ENCODE measurements at regions not wholly inside any gene's neighbourhood (a gene's known extent, or its start where the extent isn't known, plus 50 kb on each side); places are given as distances from the start of the nearest gene placed in this dataset.

DNA sequence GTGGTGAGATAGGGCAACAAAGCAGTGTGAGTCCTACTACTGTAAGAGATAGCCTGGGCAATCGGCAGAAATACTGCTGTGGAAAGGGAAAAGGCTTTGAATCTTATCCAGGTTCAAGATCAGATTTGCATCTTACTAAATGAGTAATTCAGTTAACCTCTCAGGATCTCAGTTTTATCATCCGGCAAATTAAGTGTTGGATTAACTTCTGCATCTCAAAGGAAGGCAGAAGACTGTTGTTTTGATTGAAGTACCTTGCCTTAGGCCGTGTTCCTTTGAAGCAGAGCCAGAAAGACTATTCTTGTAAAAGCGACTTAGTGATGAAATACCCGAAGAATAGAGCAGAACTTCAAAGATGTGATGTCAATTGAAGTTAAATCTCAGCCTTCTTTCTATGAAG is 612.9 kb upstream of the USP24 start:
- peaks cover 3% of the 10 kb centered on the region; the same call in 1 of the 2 replicates for H3K9me3 Mint-ChIP-seq
- ATAC-seq (no peak), DNase-seq (ENCODE audit: low spot score) (no peak)
- TF ChIP-seq ESRRA (CRISPR knock-in tag; IDR thresholded peaks at IDR 0.05; ENCODE audit: borderline replicate concordance) (no peak), TEAD4 (CRISPR knock-in tag; IDR thresholded peaks at IDR 0.05) (no peak), PRRX2 (CRISPR knock-in tag; IDR thresholded peaks at IDR 0.05) (no peak), NFATC4 (CRISPR knock-in tag; IDR thresholded peaks at IDR 0.05) (no peak), E2F5 (CRISPR knock-in tag; IDR thresholded peaks at IDR 0.05) (no peak), SMAD3 (CRISPR knock-in tag; IDR thresholded peaks at IDR 0.05; ENCODE audit: borderline replicate concordance) (no peak), ZNF317 (CRISPR knock-in tag; IDR thresholded peaks at IDR 0.05; ENCODE audit: borderline replicate concordance, low read depth) (no peak), ZNF263 (CRISPR knock-in tag; IDR thresholded peaks at IDR 0.05; ENCODE audit: low read depth) (no peak), JUN (CRISPR knock-in tag; IDR thresholded peaks at IDR 0.05) (no peak), MXD4 (CRISPR knock-in tag; IDR thresholded peaks at IDR 0.05; ENCODE audit: borderline replicate concordance) (no peak), ATF6 (CRISPR knock-in tag; IDR thresholded peaks at IDR 0.05) (no peak)
- TF ChIP-seq, protein P1, sequence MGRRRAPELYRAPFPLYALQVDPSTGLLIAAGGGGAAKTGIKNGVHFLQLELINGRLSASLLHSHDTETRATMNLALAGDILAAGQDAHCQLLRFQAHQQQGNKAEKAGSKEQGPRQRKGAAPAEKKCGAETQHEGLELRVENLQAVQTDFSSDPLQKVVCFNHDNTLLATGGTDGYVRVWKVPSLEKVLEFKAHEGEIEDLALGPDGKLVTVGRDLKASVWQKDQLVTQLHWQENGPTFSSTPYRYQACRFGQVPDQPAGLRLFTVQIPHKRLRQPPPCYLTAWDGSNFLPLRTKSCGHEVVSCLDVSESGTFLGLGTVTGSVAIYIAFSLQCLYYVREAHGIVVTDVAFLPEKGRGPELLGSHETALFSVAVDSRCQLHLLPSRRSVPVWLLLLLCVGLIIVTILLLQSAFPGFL (CRISPR knock-in tag; IDR thresholded peaks at IDR 0.05; ENCODE audit: borderline replicate concordance) = no peak
- ChIA-PET CTCF (no interaction called here), POLR2A (no interaction called here)
- H3K4me3 Mint-ChIP-seq = no peak overlapping the region
- H3K27me3 Mint-ChIP-seq (ENCODE audit: low read depth) = no peaks in the 10 kb centered on the region
- no peak overlapping the region for H3K27ac Mint-ChIP-seq
- H3K4me1 Mint-ChIP-seq = no peaks in the 10 kb centered on the region
- no peaks in the 10 kb centered on the region for H3K36me3 Mint-ChIP-seq

DNA sequence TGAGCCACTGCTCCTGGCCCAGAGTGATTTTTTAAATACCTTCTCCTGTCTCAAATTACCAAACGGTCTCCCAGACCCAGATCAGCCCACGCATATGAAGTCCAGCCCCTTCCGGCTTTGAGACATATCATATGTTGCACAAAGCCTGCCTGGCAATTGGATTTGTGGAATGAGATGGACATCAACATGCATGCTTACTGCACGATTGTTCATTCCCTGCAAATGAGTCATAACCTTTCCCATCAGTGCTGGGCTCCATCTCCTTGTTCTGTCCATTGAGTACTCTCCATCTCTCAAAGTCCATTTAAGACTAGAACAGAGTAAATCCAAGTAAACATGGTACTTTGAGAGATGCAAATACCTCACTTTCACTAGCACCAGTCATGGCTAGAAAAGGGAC is 612.2 kb upstream of the USP24 start:
- H3K36me3 Mint-ChIP-seq = no peaks in the 10 kb centered on the region
- no peak for ATAC-seq
- H3K27ac Mint-ChIP-seq = no peak overlapping the region
- H3K9me3 Mint-ChIP-seq = peaks cover 3% of the 10 kb centered on the region; the same call in 1 of the 2 replicates
- H3K4me1 Mint-ChIP-seq = no peaks in the 10 kb centered on the region
- no peak overlapping the region for H3K4me3 Mint-ChIP-seq
- DNase-seq (ENCODE audit: low spot score) = no peak
- no peaks in the 10 kb centered on the region for H3K27me3 Mint-ChIP-seq (ENCODE audit: low read depth)
- POLR2A ChIA-PET = no interaction called here
- CTCF ChIA-PET = no interaction called here
- TF ChIP-seq ZNF416 (CRISPR knock-in tag; IDR thresholded peaks at IDR 0.05) = no peak
- TF ChIP-seq IRF2 (CRISPR knock-in tag; IDR thresholded peaks at IDR 0.05; ENCODE audit: borderline replicate concordance, low read depth) = no peak
- TF ChIP-seq, protein P2, sequence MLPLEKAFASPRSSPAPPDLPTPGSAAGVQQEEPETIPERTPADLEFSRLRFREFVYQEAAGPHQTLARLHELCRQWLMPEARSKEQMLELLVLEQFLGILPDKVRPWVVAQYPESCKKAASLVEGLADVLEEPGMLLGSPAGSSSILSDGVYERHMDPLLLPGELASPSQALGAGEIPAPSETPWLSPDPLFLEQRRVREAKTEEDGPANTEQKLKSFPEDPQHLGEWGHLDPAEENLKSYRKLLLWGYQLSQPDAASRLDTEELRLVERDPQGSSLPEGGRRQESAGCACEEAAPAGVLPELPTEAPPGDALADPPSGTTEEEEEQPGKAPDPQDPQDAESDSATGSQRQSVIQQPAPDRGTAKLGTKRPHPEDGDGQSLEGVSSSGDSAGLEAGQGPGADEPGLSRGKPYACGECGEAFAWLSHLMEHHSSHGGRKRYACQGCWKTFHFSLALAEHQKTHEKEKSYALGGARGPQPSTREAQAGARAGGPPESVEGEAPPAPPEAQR (CRISPR knock-in tag; IDR thresholded peaks at IDR 0.05) = no peak
- TF ChIP-seq, protein P3, sequence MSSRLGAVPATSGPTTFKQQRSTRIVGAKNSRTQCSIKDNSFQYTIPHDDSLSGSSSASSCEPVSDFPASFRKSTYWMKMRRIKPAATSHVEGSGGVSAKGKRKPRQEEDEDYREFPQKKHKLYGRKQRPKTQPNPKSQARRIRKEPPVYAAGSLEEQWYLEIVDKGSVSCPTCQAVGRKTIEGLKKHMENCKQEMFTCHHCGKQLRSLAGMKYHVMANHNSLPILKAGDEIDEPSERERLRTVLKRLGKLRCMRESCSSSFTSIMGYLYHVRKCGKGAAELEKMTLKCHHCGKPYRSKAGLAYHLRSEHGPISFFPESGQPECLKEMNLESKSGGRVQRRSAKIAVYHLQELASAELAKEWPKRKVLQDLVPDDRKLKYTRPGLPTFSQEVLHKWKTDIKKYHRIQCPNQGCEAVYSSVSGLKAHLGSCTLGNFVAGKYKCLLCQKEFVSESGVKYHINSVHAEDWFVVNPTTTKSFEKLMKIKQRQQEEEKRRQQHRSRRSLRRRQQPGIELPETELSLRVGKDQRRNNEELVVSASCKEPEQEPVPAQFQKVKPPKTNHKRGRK (CRISPR knock-in tag; IDR thresholded peaks at IDR 0.05; ENCODE audit: borderline replicate concordance) = no peak
- TF ChIP-seq NFATC4 (CRISPR knock-in tag; IDR thresholded peaks at IDR 0.05) = no peak
- TF ChIP-seq, protein P4, sequence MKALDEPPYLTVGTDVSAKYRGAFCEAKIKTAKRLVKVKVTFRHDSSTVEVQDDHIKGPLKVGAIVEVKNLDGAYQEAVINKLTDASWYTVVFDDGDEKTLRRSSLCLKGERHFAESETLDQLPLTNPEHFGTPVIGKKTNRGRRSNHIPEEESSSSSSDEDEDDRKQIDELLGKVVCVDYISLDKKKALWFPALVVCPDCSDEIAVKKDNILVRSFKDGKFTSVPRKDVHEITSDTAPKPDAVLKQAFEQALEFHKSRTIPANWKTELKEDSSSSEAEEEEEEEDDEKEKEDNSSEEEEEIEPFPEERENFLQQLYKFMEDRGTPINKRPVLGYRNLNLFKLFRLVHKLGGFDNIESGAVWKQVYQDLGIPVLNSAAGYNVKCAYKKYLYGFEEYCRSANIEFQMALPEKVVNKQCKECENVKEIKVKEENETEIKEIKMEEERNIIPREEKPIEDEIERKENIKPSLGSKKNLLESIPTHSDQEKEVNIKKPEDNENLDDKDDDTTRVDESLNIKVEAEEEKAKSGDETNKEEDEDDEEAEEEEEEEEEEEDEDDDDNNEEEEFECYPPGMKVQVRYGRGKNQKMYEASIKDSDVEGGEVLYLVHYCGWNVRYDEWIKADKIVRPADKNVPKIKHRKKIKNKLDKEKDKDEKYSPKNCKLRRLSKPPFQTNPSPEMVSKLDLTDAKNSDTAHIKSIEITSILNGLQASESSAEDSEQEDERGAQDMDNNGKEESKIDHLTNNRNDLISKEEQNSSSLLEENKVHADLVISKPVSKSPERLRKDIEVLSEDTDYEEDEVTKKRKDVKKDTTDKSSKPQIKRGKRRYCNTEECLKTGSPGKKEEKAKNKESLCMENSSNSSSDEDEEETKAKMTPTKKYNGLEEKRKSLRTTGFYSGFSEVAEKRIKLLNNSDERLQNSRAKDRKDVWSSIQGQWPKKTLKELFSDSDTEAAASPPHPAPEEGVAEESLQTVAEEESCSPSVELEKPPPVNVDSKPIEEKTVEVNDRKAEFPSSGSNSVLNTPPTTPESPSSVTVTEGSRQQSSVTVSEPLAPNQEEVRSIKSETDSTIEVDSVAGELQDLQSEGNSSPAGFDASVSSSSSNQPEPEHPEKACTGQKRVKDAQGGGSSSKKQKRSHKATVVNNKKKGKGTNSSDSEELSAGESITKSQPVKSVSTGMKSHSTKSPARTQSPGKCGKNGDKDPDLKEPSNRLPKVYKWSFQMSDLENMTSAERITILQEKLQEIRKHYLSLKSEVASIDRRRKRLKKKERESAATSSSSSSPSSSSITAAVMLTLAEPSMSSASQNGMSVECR (CRISPR knock-in tag; IDR thresholded peaks at IDR 0.05; ENCODE audit: borderline replicate concordance) = no peak
- no peak for TF ChIP-seq FOXJ3 (CRISPR knock-in tag; IDR thresholded peaks at IDR 0.05; ENCODE audit: borderline replicate concordance)
- no peak for TF ChIP-seq FOXP1 (CRISPR knock-in tag; IDR thresholded peaks at IDR 0.05; ENCODE audit: borderline replicate concordance)
- no peak for TF ChIP-seq ZMAT4 (CRISPR knock-in tag; IDR thresholded peaks at IDR 0.05)
- TF ChIP-seq CDX4 (CRISPR knock-in tag; IDR thresholded peaks at IDR 0.05; ENCODE audit: borderline replicate concordance) = no peak
- TF ChIP-seq MXD4 (CRISPR knock-in tag; IDR thresholded peaks at IDR 0.05; ENCODE audit: borderline replicate concordance) = no peak
- no peak for TF ChIP-seq ATF1 (CRISPR knock-in tag; IDR thresholded peaks at IDR 0.05)
- TF ChIP-seq KAT7 (CRISPR knock-in tag; IDR thresholded peaks at IDR 0.05; ENCODE audit: borderline replicate concordance) = no peak
